ENCODE measurements at regions not wholly inside any gene's neighbourhood (a gene's known extent, or its start where the extent isn't known, plus 50 kb on each side); places are given as distances from the start of the nearest gene placed in this dataset.
"Not testable (repeated sequence)": the region's sequence is repeated elsewhere in the genome, so short reads cannot be mapped to it uniquely, and the experiment has no call there.

DNA sequence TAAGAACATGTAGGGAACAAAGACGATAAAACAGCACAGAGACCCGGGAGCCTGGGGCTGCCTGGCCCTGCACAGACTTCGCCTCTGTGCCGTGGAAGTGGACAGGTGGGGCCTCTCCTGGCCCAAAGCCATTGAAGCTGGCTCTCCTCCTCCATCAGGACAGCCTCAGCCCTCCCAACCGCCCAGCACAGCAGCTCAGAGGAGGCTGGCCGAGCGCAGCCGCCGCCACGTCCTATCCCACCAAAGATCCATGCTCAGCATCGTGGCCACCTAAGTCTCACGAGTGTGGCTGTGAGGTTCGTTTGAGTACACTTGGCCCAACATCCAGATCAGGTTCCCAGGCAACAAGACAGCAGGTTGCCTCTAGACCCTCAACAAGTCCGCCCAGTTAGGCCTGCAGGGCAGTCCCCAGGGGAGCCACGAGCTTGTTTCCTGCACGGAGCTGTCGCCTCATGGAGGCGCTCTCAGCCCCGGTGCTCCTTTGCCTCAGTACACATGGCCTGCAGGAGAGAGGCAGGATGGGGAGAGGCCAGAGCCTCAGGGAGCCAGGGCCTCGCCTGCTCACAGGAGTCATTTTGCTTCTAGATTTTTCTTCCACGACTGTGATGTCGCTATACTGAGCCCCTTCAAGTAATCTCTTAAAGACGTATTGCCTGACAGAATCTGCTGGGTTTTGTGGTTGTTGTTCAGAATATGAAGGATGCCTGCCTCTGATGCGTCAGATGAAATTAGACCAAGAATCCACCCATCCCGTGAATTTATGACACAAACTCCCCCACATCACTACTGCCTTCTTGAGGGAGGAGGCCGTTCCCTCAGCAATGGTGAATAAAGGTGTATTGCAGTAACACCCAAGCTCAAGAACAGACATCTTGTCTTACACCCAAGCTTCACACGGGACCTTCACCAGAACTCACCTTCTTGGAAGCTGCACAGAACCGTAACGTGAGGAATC lies 102.7 kb downstream of the RNASET2 start:
- H3K27me3 Mint-ChIP-seq, result no peaks in the 10 kb centered on the region
- no peak for ATAC-seq (ENCODE audit: low read depth in 2 of 2)

DNA sequence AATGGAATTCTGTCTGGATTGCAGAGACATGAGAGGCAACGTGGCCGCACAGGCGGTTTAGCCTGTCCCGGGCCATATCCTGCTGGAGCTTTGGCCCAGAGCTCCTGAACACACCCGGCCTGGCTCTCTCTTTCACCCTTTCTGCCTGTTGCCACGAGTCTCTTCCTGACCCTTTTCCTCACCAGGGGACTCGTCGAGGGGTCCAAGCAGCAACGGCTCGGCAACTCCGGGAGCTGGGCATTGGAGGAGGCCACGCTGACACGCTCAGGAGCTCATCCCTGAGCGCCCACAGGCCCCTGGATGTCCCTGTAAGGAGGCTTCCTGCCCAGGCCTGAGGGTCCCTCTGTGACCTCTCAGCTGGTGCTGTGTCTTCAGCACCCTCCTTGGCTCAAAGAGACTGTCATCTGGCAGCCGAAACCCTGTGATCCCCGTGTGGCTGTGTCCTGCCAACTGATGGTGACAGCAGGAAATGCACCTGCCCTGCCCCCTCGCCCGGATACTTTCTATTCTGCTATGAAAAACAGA lies 103.8 kb downstream of the RNASET2 start:
- H3K4me3 Mint-ChIP-seq, result peak overlapping the region in 4 of 8 donors; percentile 4 to 32 (median 24)
- no peaks in the 10 kb centered on the region for H3K27me3 Mint-ChIP-seq
- H3K27ac Mint-ChIP-seq, result peak overlapping the region in 3 of 6 donors; percentile 24 to 60 (median 56)
- H3K4me1 Mint-ChIP-seq, result peaks cover 27 to 46% (median 33%) of the 10 kb centered on the region in 3 donors
- DNase-seq (peak; percentile 42), ATAC-seq (ENCODE audit: low read depth in 2 of 2) (peak; percentile 41 to 63)
- peaks cover 0 to 5% (median 0%) of the 10 kb centered on the region in 7 donors for H3K9me3 Mint-ChIP-seq
- peaks cover 0 to 4% of the 10 kb centered on the region in 2 donors for H3K36me3 Mint-ChIP-seq

More for the DNA sequence above, 102.7 kb downstream of the RNASET2 start:
- Mint-ChIP-seq H3K36me3 (peaks cover 0 to 11% of the 10 kb centered on the region in 2 donors), H3K4me3 (peak overlapping the region in 1 of 8 donors; percentile 7), H3K9me3 (peaks cover 0 to 5% (median 0%) of the 10 kb centered on the region in 7 donors), H3K27ac (peak overlapping the region in 2 of 6 donors; percentile 49 to 67), H3K4me1 (peaks cover 27 to 44% (median 32%) of the 10 kb centered on the region in 3 donors)
- no peak for DNase-seq

DNA sequence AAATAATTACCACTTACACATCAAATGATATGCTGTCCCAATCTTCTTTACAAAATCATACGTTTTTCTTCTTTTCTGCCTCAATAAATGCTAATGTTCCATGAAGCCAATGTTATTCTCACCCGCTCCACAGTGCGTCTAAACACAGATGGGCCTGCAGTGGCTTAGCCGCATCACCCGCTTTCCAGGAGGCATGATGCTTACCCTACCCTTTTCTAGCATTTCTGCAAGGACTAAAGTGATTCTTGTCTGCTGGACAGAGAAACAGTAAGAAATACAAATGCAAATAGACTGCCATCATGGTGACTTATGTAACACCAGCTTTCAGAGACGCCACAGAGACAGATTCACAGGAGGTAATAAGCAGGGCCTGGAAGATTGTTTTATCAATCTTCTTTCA lies 104.4 kb downstream of the RNASET2 start:
- ATAC-seq (ENCODE audit: low read depth in 2 of 2) (no peak), DNase-seq (no peak)
- Mint-ChIP-seq H3K4me3 (no peak overlapping the region), H3K9me3 (peaks cover 0 to 6% (median 0%) of the 10 kb centered on the region in 7 donors), H3K27ac (no peak overlapping the region), H3K4me1 (peaks cover 31 to 52% (median 38%) of the 10 kb centered on the region in 3 donors), H3K27me3 (no peaks in the 10 kb centered on the region), H3K36me3 (no peaks in the 10 kb centered on the region)

DNA sequence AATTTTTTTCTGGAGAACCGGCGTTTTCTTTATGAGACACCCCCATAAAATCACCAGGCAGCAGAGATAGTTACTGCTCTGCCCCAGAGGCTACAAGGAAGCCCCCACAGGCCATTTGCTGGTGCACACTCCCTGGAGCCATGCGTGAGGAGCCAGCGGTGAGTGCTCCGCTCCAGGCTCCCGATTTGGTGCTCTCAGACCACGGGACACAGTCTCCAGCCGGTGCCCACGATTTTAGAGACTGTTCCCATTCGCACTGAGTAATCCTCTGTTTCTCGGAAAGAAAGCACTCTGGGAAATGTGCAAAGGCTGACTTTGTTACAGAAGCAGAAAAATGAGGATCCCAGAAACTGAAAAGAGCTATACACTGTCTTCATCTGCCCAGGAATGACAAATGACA lies 104.9 kb downstream of the RNASET2 start:
- H3K9me3 Mint-ChIP-seq, result peaks cover 0 to 9% (median 0%) of the 10 kb centered on the region in 7 donors
- H3K27me3 Mint-ChIP-seq, result no peaks in the 10 kb centered on the region
- ATAC-seq (ENCODE audit: low read depth in 2 of 2) (no peak), DNase-seq (no peak)
- H3K4me1 Mint-ChIP-seq, result peaks cover 36 to 57% (median 43%) of the 10 kb centered on the region in 3 donors
- H3K4me3 Mint-ChIP-seq, result no peak overlapping the region
- no peak overlapping the region for H3K27ac Mint-ChIP-seq
- H3K36me3 Mint-ChIP-seq, result no peaks in the 10 kb centered on the region

DNA sequence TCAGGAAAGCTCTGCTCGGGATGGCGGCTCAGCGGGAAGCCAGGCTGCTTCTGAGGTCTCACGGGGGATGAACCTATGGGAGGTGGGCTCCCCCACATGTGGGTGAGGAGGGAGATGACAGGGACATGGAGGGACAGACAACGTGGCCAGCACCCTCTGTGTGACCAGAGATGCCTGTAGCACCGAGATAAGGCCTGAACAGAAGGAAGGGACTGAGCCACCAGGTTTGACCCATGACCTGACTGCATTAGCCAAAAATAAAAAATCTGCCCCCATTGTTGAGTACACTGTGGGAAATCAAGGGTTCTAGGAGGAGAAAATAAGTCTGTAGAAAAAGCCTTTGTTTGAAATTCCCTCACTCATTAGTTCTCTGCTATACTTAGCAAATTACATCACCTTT lies 105.7 kb downstream of the RNASET2 start:
- peak overlapping the region in 1 of 8 donors; percentile 38 for H3K4me3 Mint-ChIP-seq
- no peaks in the 10 kb centered on the region for H3K36me3 Mint-ChIP-seq
- DNase-seq (no peak), ATAC-seq (ENCODE audit: low read depth in 2 of 2) (no peak)
- H3K27ac Mint-ChIP-seq, result peak overlapping the region in 2 of 6 donors; percentile 24 to 27
- no peaks in the 10 kb centered on the region for H3K27me3 Mint-ChIP-seq
- H3K4me1 Mint-ChIP-seq, result peaks cover 40 to 64% (median 50%) of the 10 kb centered on the region in 3 donors
- H3K9me3 Mint-ChIP-seq, result peaks cover 0 to 15% (median 0%) of the 10 kb centered on the region in 7 donors

DNA sequence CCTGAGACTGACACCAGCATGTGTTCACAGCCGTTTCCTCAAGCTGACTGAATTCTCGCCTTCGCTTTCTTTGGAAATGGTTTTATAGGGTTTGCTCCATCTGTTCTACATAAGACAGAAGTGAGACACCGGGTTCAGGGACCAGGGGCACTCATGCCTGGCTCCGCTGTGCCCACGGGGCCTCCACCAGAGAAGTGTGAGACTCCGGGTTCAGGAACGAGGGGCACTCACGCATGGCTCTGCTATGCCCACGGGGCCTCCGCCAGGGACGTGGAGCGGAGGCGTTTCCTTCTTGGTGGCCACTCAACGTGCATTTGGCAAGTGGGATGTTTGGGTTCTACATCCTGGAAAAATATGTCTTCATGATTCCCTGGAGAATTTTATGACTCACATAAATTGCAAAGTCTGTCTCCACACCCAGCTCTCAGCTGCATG lies 106.6 kb downstream of the RNASET2 start:
- DNase-seq, result peak; percentile 33
- ATAC-seq (ENCODE audit: low read depth in 2 of 2), result peak; percentile 41 to 81
- peaks cover 0 to 16% (median 0%) of the 10 kb centered on the region in 7 donors for H3K9me3 Mint-ChIP-seq
- peak overlapping the region in 6 of 8 donors; percentile 35 to 79 (median 47) for H3K4me3 Mint-ChIP-seq
- H3K27ac Mint-ChIP-seq, result peak overlapping the region in 2 of 6 donors; percentile 24 to 66
- H3K36me3 Mint-ChIP-seq, result no peaks in the 10 kb centered on the region
- H3K4me1 Mint-ChIP-seq, result peaks cover 34 to 62% (median 47%) of the 10 kb centered on the region in 3 donors
- no peaks in the 10 kb centered on the region for H3K27me3 Mint-ChIP-seq

DNA sequence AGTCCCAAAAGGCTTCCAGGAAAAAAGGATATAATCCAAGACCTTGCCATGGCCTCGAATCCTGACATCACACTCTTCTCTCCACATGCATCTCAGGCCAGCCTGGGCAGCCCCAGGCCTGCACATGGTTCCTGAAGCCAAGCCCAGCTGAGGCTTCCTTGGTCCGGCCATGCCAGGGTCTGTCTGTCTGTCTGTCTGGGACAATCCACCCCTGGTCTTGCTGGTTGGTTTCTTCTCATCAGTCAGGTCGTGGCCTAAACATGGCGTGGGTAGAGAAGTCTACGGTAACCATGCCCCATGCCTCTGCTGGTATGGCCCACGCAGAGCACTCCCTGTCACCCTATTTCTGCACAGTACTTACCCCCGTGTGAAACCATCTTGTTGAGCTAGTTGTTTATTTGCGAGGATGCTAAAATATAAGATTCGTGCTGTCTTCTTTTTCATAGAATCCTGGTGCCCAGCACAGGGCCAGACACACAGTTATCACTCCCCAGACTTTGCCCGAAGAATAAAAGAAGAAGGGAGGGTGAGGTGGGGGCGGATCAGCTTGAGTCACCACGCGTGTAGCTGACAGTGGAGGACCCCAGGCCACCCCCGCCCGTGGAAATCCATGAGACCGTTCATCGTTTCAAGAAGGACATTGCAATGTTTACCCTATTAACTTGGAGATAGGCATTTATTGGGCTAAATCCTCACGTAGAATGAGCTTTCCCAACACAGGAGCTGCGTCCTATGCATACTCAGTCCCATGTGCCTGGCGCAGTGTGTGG lies 107.2 kb downstream of the RNASET2 start:
- peak overlapping the region in 5 of 8 donors; percentile 35 to 75 (median 49) for H3K4me3 Mint-ChIP-seq
- H3K27me3 Mint-ChIP-seq, result no peaks in the 10 kb centered on the region
- ATAC-seq (ENCODE audit: low read depth in 2 of 2) (no peak), DNase-seq (no peak)
- H3K36me3 Mint-ChIP-seq, result no peaks in the 10 kb centered on the region
- peaks cover 0 to 17% (median 0%) of the 10 kb centered on the region in 7 donors for H3K9me3 Mint-ChIP-seq
- peak overlapping the region in 1 of 6 donors; percentile 24 for H3K27ac Mint-ChIP-seq
- H3K4me1 Mint-ChIP-seq, result peaks cover 34 to 62% (median 47%) of the 10 kb centered on the region in 3 donors

DNA sequence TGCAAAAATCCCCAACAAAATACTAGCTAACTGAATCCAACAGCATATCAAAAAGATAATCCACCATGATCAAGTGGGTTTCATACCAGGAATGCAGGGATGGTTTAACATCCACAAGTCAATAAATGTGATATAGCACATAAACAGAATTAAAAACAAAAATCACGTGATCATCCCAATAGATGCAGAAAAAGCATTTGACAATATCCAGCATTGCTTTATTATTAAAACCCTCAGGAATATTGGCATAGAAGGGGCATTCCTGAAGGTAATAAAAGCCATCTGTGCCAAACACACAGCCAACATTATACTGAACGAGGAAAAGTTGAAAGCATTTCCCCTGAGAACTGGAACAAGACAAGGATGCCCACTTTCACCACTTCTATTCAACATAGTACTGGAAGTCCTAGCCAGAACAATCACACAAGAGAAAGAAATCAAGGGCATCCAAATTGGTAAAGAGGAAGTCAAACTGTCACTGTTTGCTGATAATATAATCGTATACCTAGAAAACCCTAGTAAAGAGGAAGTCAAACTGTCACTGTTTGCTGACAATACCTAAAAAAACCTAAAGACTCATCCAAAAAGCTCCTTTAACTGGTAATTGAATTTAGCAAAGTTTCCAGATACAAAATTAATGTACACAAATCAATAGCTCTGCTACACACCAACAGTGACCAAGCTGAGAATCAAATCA lies 109.8 kb downstream of the RNASET2 start:
- DNase-seq (peak; percentile 42), ATAC-seq (ENCODE audit: low read depth in 2 of 2) (peak; percentile 52 to 57)
- H3K27me3 Mint-ChIP-seq, H3K36me3 Mint-ChIP-seq: not testable (repeated sequence)
- Mint-ChIP-seq H3K9me3 (peaks cover 0 to 17% (median 0%) of the 10 kb centered on the region in 7 donors), H3K27ac (peak overlapping the region in 1 of 6 donors; percentile 94), H3K4me1 (peaks cover 25 to 43% (median 41%) of the 10 kb centered on the region in 3 donors), H3K4me3 (peak overlapping the region in 1 of 8 donors; percentile 62)

DNA sequence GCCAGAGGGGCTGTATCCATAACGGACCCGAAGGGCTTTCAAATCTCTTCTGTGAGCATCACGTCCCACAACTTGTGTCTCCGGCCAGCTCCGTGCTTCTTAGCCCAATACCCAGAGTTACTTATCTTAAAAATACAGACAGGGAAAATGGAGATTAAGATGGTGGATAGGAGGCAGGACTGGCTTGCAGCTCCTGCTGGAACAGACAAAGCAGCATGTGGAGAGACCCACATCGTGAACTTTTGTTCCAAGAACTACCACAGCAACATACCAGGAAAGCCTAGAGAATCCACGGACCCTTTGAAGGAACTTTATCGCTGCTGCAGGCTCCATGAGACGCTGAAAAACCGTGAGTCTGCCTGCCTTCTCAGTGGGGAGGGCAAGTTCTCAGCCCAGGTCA lies 113.7 kb downstream of the RNASET2 start:
- Mint-ChIP-seq H3K4me1 (peaks cover 20 to 30% (median 25%) of the 10 kb centered on the region in 3 donors), H3K36me3 (no peaks in the 10 kb centered on the region), H3K4me3 (no peak overlapping the region), H3K9me3 (peaks cover 0 to 17% (median 0%) of the 10 kb centered on the region in 7 donors), H3K27ac (no peak overlapping the region), H3K27me3 (no peaks in the 10 kb centered on the region)
- DNase-seq (no peak), ATAC-seq (ENCODE audit: low read depth in 2 of 2) (no peak)

DNA sequence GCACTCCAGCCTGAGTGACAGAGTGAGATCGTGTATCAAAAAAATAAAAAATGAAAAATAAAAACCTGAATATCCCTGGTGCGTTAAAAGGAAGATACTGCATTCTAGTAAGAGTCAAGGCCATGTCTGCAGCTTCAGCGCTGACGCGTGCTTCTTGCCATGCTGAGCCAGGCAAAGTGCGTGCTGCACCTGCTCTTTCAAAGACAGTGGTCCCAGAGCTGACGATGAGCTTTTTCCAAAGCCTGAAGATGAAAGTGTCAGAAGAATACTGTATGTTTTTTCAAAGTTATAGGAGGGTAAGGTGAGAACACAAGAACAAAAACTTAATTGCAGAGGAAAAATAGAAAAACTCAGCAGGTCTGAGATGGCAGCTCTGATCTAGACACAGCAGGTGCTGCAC lies 115.1 kb downstream of the RNASET2 start:
- DNase-seq (no peak), ATAC-seq (ENCODE audit: low read depth in 2 of 2) (no peak)
- Mint-ChIP-seq H3K4me3 (no peak overlapping the region), H3K36me3 (peaks cover 0 to 6% of the 10 kb centered on the region in 2 donors), H3K9me3 (peaks cover 0 to 12% (median 0%) of the 10 kb centered on the region in 7 donors), H3K4me1 (peaks cover 8 to 21% (median 12%) of the 10 kb centered on the region in 3 donors), H3K27me3 (no peaks in the 10 kb centered on the region), H3K27ac (peak overlapping the region in 1 of 6 donors; percentile 4)

DNA sequence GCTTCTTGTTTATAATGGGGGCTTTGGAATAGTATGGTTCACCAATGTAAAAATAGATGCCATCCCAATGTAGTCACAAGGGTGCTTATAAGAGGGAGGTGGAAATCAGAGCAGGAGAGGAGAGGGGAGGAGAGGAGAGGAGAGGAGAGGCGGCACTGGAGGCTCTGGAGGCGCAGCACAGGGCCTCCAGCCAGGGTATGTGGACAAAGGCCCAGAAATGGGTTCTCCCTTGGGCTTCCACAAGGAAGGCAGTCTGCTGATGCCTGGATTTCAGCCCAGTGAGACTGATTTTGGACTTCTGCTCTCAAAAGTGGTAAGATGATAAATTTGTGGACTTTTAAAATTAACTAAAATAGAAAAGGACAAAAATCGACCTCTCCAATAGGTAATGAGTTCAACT lies 116.8 kb downstream of the RNASET2 start:
- no peak for DNase-seq
- Mint-ChIP-seq H3K4me1 (peaks cover 4 to 13% (median 6%) of the 10 kb centered on the region in 3 donors), H3K9me3 (peaks cover 0 to 2% (median 0%) of the 10 kb centered on the region in 7 donors), H3K4me3 (no peak overlapping the region), H3K36me3 (peaks cover 0 to 8% of the 10 kb centered on the region in 2 donors), H3K27me3 (no peaks in the 10 kb centered on the region), H3K27ac (no peak overlapping the region)
- no peak for ATAC-seq (ENCODE audit: low read depth in 2 of 2)

DNA sequence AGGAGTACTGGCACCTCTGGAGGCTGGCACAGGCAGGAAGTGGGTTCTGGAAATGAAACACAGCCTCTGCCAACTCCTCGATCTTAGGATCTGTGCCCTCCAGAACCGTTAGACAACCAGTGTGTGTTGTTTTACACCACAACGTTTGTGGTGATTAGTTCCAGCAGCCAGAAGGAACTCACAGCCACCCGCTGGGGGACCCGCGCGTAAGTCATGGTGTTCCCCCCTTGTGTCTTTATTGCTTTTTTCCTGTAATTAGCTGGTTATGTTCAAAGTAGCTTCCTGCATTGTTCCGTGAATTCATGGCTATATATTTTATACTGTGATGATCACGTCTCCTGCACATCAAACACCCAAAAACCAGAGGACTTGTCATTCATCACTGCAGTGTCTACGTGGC lies 117.4 kb downstream of the RNASET2 start:
- Mint-ChIP-seq H3K4me1 (peaks cover 4 to 13% (median 6%) of the 10 kb centered on the region in 3 donors), H3K27me3 (no peaks in the 10 kb centered on the region), H3K9me3 (peaks cover 0 to 2% (median 0%) of the 10 kb centered on the region in 7 donors), H3K36me3 (peaks cover 0 to 8% of the 10 kb centered on the region in 2 donors), H3K4me3 (no peak overlapping the region), H3K27ac (peak overlapping the region in 1 of 6 donors; percentile 38)
- no peak for DNase-seq
- ATAC-seq (ENCODE audit: low read depth in 2 of 2), result no peak
